ENCODE measurements at regions not wholly inside any gene's neighbourhood (a gene's known extent, or its start where the extent isn't known, plus 50 kb on each side); places are given as distances from the start of the nearest gene placed in this dataset.

- TF ChIP-seq CTCF (conservative IDR thresholded peaks at IDR 0.05; ENCODE audit: low read depth in 2 of 2) (no peak), ETS1 (IDR thresholded peaks at IDR 0.05) (no peak)
Measured at GRCh38 chr4:10346023-10346422, 111.2 kb downstream of the ZNF518B start.

Measured in GM23338 (cell line).